ENCODE measurements at regions not wholly inside any gene's neighbourhood (a gene's known extent, or its start where the extent isn't known, plus 50 kb on each side); places are given as distances from the start of the nearest gene placed in this dataset.

GRCh38 chr2:144832048-144832447 lies 312.1 kb upstream of the ZEB2 start:
- DNase-seq (ENCODE audit: low read depth): no peak
- H3K4me3 ChIP-seq (ENCODE audit: low read depth, low read length): no peak overlapping the region
- no peak for TF ChIP-seq CTCF (IDR thresholded peaks at IDR 0.05; ENCODE audit: low read depth, low read length, missing control alignments)

- TF ChIP-seq CTCF (IDR thresholded peaks at IDR 0.05; ENCODE audit: low read depth, low read length, missing control alignments): no peak
- H3K4me3 ChIP-seq (ENCODE audit: low read depth, low read length): no peak overlapping the region
- no peak for DNase-seq (ENCODE audit: low read depth)
Observed at GRCh38 chr2:144830543-144830942, 310.6 kb upstream of the ZEB2 start.

- DNase-seq (ENCODE audit: low read depth): no peak
- TF ChIP-seq CTCF (IDR thresholded peaks at IDR 0.05; ENCODE audit: low read depth, low read length, missing control alignments): no peak
- no peak overlapping the region for H3K4me3 ChIP-seq (ENCODE audit: low read depth, low read length)
Observed at GRCh38 chr2:144827404-144827803, 307.5 kb upstream of the ZEB2 start.

GRCh38 chr2:144826105-144826504 lies 306.2 kb upstream of the ZEB2 start:
- DNase-seq (ENCODE audit: low read depth): no peak
- TF ChIP-seq CTCF (IDR thresholded peaks at IDR 0.05; ENCODE audit: low read depth, low read length, missing control alignments): no peak
- no peak overlapping the region for H3K4me3 ChIP-seq (ENCODE audit: low read depth, low read length)

- no peak for TF ChIP-seq CTCF (IDR thresholded peaks at IDR 0.05; ENCODE audit: low read depth, low read length, missing control alignments)
- no peak for DNase-seq (ENCODE audit: low read depth)
- H3K4me3 ChIP-seq (ENCODE audit: low read depth, low read length): no peak overlapping the region
Observed at GRCh38 chr2:144825331-144826020, 305.6 kb upstream of the ZEB2 start.

- H3K4me3 ChIP-seq (ENCODE audit: low read depth, low read length): no peak overlapping the region
- DNase-seq (ENCODE audit: low read depth): no peak
- no peak for TF ChIP-seq CTCF (IDR thresholded peaks at IDR 0.05; ENCODE audit: low read depth, low read length, missing control alignments)
Observed at GRCh38 chr2:144824306-144825080, 304.6 kb upstream of the ZEB2 start.

Data from GM12864 (cell line).